ENCODE measurements at regions not wholly inside any gene's neighbourhood (a gene's known extent, or its start where the extent isn't known, plus 50 kb on each side); places are given as distances from the start of the nearest gene placed in this dataset.

DNA sequence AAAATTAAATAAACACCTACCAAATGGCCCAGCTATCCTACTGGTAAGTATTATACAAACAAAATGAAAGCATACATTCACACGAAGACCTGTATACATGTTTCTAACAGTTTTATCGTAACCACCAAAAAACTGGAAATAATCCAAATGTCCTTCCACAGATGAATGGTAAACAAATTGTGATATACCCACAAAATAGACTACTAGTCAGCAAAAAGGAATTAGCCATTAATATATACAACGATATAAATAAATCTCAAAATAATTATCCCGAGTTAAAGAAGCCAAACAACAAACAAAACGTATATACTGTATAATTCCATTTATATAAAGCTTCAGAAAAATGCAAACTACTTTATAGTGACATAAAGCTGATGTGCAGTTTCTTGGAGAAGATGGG lies 106.3 kb upstream of the SERTM1 start:
- POLR2A ChIA-PET, result no interaction called here
- H3K4me3 Mint-ChIP-seq, result no peak overlapping the region
- peaks cover 3% of the 10 kb centered on the region for H3K27me3 Mint-ChIP-seq
- DNase-seq, result no peak
- no peaks in the 10 kb centered on the region for H3K9me3 Mint-ChIP-seq
- no peak overlapping the region for H3K27ac Mint-ChIP-seq
- CTCF ChIA-PET, result no interaction called here
- H3K4me1 Mint-ChIP-seq, result no peaks in the 10 kb centered on the region
- no peaks in the 10 kb centered on the region for H3K36me3 Mint-ChIP-seq (ENCODE audit: low read depth)

DNA sequence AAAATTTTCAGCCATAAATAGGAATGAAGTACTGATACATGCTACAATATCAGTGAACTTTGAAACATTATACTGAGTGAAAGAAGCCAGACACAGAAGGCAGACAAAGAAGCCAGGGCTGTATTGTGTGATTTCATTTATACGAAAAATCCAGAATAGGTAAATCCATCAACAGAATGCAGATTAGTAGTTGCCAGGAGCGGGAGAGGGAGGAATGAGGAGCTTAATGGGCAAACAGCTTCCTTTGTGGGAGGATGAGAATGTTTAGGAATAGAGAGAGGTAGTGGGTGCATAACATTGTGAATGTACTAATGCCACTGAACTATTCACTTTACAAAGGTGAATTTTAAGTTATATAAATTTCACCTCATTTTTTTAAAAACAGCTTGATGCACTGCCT lies 103.3 kb upstream of the SERTM1 start:
- peaks cover 3% of the 10 kb centered on the region for H3K27me3 Mint-ChIP-seq
- no peak for DNase-seq
- no peak overlapping the region for H3K4me3 Mint-ChIP-seq
- POLR2A ChIA-PET, result no interaction called here
- H3K27ac Mint-ChIP-seq, result no peak overlapping the region
- no peaks in the 10 kb centered on the region for H3K4me1 Mint-ChIP-seq
- H3K9me3 Mint-ChIP-seq, result no peaks in the 10 kb centered on the region
- H3K36me3 Mint-ChIP-seq (ENCODE audit: low read depth), result no peaks in the 10 kb centered on the region
- CTCF ChIA-PET, result no interaction called here

DNA sequence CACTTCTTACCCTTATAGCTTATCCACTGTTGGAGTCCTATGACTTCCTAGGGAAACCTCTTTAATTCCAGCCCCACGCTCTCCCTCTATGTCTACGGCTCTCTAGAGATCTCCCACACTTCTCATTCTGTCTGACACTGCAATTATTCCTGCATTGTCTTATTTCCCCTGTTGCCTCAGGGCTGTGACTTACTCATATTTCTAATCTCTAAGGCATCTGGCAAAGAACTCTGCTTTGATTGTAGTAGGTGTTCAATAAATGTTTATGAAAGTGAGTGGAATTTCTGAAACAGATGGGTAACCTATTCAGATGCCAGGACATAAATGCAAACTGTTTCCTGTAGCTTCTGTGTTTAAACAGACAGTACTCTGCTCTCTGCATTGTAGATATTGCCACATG lies 102.4 kb upstream of the SERTM1 start:
- H3K4me3 Mint-ChIP-seq, result no peak overlapping the region
- no peaks in the 10 kb centered on the region for H3K36me3 Mint-ChIP-seq (ENCODE audit: low read depth)
- H3K27me3 Mint-ChIP-seq, result peaks cover 3% of the 10 kb centered on the region
- H3K27ac Mint-ChIP-seq, result no peak overlapping the region
- no peaks in the 10 kb centered on the region for H3K4me1 Mint-ChIP-seq
- no peaks in the 10 kb centered on the region for H3K9me3 Mint-ChIP-seq
- DNase-seq, result no peak
- CTCF ChIA-PET, result no interaction called here
- POLR2A ChIA-PET, result no interaction called here

DNA sequence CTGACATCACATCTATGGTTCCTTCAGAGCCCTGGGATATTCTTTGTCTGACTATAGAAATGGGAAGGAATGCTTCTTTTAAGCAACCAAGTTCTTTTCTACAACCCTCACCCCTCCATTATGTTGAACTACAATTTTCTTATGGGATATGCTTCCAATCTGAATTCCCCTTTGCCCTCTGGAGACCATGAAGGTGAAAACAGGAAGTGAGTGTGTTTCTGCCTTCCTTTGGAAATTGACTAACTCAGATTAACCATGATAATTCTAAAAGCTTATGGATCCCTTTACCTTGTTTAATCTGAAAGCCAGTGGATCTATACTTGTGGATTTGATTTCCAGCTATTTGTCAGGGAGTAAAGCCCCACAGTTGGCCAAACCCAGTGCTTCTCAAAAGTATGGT lies 90.8 kb upstream of the SERTM1 start:
- H3K4me3 Mint-ChIP-seq, result no peak overlapping the region
- no peak for DNase-seq
- no peaks in the 10 kb centered on the region for H3K4me1 Mint-ChIP-seq
- H3K27ac Mint-ChIP-seq, result no peak overlapping the region
- ChIA-PET POLR2A (no interaction called here), CTCF (no interaction called here)
- no peaks in the 10 kb centered on the region for H3K9me3 Mint-ChIP-seq
- peaks cover 14% of the 10 kb centered on the region for H3K27me3 Mint-ChIP-seq
- H3K36me3 Mint-ChIP-seq (ENCODE audit: low read depth), result no peaks in the 10 kb centered on the region

DNA sequence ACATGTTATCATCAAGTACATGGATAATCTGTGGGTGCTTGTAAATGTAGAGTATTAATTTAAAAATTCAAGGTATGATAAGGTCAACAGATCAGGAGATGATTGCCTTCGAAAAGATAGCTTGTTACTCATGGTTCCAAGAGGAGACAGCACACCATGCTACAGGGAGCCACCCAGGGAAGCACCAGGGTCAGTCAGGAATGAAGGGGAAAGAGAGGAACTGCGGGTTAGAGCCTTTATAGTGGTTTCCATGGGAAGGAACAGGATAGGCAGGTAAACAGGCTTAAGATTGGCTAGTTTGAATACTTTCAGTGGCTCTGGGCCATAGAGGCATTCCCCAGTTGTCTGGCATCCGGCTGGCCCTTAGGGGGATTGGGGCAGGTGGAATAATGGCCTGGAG lies 74.2 kb upstream of the SERTM1 start:
- Mint-ChIP-seq H3K36me3 (ENCODE audit: low read depth) (no peaks in the 10 kb centered on the region), H3K27ac (no peak overlapping the region), H3K4me3 (no peak overlapping the region), H3K27me3 (no peaks in the 10 kb centered on the region), H3K9me3 (no peaks in the 10 kb centered on the region), H3K4me1 (no peaks in the 10 kb centered on the region)
- CTCF ChIA-PET, result no interaction called here
- POLR2A ChIA-PET, result no interaction called here
- DNase-seq, result no peak

DNA sequence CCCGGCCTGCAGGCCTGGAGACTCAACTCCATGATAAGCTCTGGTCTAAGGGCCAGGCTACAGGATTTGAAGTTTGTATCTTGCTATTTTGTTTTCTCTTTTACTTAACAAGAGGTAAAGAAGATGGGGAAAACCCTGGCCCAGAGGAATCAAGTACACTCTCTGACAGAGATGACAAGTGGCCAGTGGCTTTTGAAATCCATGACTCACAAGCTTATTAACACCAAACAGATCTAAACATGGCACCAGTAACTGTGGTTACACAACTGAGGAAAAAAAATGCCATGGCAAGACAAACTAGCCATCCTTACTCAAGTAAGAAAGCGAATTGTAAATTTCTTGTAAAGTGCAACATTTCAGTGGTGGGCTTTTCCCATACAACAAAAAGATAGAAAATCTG lies 72.6 kb upstream of the SERTM1 start:
- H3K4me1 Mint-ChIP-seq, result no peaks in the 10 kb centered on the region
- POLR2A ChIA-PET, result no interaction called here
- DNase-seq, result no peak
- no peak overlapping the region for H3K4me3 Mint-ChIP-seq
- H3K36me3 Mint-ChIP-seq (ENCODE audit: low read depth), result no peaks in the 10 kb centered on the region
- CTCF ChIA-PET, result no interaction called here
- H3K9me3 Mint-ChIP-seq, result no peaks in the 10 kb centered on the region
- no peaks in the 10 kb centered on the region for H3K27me3 Mint-ChIP-seq
- no peak overlapping the region for H3K27ac Mint-ChIP-seq

DNA sequence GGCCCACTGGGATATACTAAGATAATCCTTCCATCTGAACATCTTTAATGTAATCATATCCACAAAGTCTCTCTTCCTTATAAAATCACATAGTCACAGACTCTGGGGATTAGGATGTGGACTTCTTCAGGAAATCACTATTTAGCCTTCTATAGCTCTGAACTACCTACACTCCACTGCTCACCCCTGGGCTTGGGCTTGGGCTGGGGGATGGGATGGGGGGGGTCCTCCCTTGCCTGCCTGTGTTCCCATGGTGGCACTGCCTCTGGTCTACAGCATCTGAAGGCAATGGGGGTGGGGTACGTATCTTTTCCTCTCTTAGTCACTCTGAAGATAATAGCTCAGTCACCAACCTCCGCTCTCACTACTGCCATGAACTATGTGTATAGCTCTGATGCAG lies 67.8 kb upstream of the SERTM1 start:
- DNase-seq, result no peak
- Mint-ChIP-seq H3K4me3 (no peak overlapping the region), H3K36me3 (ENCODE audit: low read depth) (no peaks in the 10 kb centered on the region), H3K27me3 (no peaks in the 10 kb centered on the region), H3K9me3 (no peaks in the 10 kb centered on the region), H3K27ac (no peak overlapping the region), H3K4me1 (no peaks in the 10 kb centered on the region)
- ChIA-PET CTCF (no interaction called here), POLR2A (no interaction called here)

DNA sequence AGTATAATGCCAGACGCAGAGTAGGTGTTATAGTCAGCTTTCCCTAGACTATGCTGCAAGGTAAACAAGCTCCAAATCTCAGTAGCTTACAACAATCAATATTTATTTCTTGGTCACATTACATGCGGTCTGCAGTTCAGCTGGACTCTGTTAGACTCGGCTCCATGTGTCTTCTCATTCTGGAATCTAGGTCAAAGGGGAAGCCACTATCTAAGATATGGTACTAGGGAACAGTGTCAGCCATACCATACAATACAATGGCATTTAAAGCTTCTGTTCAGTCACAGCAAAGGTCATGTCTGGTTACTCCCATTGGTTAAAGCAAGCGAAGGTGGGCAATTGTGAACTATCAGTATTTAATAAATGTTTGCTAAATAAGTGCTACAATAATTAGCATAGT lies 65.3 kb upstream of the SERTM1 start:
- ChIA-PET POLR2A (no interaction called here), CTCF (no interaction called here)
- H3K27ac Mint-ChIP-seq, result no peak overlapping the region
- no peak for DNase-seq
- H3K4me1 Mint-ChIP-seq, result no peaks in the 10 kb centered on the region
- no peaks in the 10 kb centered on the region for H3K9me3 Mint-ChIP-seq
- H3K36me3 Mint-ChIP-seq (ENCODE audit: low read depth), result no peaks in the 10 kb centered on the region
- H3K4me3 Mint-ChIP-seq, result no peak overlapping the region
- no peaks in the 10 kb centered on the region for H3K27me3 Mint-ChIP-seq

DNA sequence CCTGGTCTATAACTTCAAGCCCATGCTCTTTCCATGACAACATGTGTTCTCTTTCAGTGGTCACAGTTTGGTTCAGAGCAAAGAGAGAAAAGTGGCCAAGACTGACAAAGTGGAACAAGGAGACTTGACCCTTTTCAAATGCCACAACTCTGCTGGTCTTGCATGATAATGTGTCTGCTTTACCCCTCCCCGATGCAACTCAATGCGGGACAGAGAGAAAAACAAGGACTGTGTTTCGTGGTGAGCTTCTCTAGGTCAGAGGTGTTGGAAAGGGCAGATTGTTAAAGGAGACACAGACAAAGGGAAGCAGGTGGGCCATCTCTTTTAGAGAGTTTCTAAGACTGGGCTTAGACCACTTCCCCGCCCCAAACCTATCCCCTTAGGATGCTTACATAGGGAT lies 61.6 kb upstream of the SERTM1 start:
- CTCF ChIA-PET, result no interaction called here

DNA sequence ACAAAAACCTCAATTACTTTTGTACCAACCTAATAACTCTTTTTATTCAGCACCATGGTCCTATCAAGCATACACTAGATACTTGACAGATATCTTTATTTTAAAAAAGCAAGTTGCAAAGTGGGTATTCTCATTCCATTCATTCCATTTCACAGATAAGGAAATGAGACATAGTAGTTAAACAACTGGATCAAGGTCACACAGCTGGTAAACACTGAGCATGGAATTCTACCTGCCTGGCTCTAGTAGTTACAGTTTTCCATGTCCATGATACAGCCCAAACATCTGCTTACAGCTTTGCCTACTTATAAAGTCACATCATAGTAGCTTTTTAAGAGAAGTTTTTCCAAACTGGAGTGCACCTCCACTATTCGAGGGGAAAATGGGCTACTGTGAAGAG lies 57.1 kb upstream of the SERTM1 start:
- H3K4me1 Mint-ChIP-seq, result no peaks in the 10 kb centered on the region
- no peak overlapping the region for H3K4me3 Mint-ChIP-seq
- H3K27me3 Mint-ChIP-seq, result no peaks in the 10 kb centered on the region
- DNase-seq, result no peak
- H3K9me3 Mint-ChIP-seq, result no peaks in the 10 kb centered on the region
- H3K27ac Mint-ChIP-seq, result no peak overlapping the region
- H3K36me3 Mint-ChIP-seq (ENCODE audit: low read depth), result no peaks in the 10 kb centered on the region
- ChIA-PET POLR2A (no interaction called here), CTCF (no interaction called here)

More for the DNA sequence above, 61.6 kb upstream of the SERTM1 start:
- Mint-ChIP-seq H3K36me3 (ENCODE audit: low read depth) (no peaks in the 10 kb centered on the region), H3K4me3 (no peak overlapping the region), H3K27ac (no peak overlapping the region), H3K9me3 (no peaks in the 10 kb centered on the region), H3K27me3 (no peaks in the 10 kb centered on the region), H3K4me1 (no peaks in the 10 kb centered on the region)
- DNase-seq, result no peak
- POLR2A ChIA-PET, result no interaction called here

DNA sequence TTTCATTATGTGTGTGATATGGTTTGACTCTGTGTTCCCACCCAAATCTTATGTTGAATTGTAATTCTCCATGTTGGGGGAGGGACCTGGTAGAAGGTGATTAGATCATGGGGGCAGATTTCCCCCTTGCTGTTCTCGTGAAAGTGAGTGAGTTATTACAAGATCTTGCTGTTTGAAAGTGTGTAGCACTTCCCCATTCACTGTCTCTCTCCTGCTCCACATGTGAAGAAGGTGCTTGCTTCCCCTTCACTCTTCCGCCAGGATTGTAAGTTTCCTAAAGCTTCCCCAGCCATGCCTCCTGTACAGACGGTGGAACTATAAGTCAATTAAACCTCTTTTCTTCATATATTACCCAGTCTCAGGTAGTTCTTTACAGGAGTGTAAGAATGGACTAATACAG lies 54.3 kb upstream of the SERTM1 start:
- Mint-ChIP-seq H3K36me3 (ENCODE audit: low read depth) (no peaks in the 10 kb centered on the region), H3K27ac (no peak overlapping the region), H3K27me3 (no peaks in the 10 kb centered on the region), H3K4me1 (no peaks in the 10 kb centered on the region), H3K4me3 (no peak overlapping the region), H3K9me3 (no peaks in the 10 kb centered on the region)
- CTCF ChIA-PET, result no interaction called here
- DNase-seq, result no peak
- POLR2A ChIA-PET, result no interaction called here

Data from activated CD4-positive, alpha-beta T cell treated with anti-CD3 and anti-CD28 coated beads, Interleukin-2, amount 10 ng/mL, durations not matched to agents 7 days and 5 days (primary cell).